Nephron (organoid): ENCODE measurements at regions not wholly inside any gene's neighbourhood (a gene's known extent, or its start where the extent isn't known, plus 50 kb on each side); places are given as distances from the start of the nearest gene placed in this dataset.

ENCODE experiments used
- H3K27ac Mint-ChIP-seq, 3 experiments: 2 replicates each; pipeline ENCODE4 v1.8.0; 2020; ENCODE audit warnings: mixed read lengths in 3 of 3, mild to moderate bottlenecking in 2 of 3, moderate library complexity in 1 of 3
- H3K27me3 Mint-ChIP-seq: 2 replicates; pipeline ENCODE4 v1.8.0; 2021; ENCODE audit warnings: low read depth, mild to moderate bottlenecking, moderate library complexity, mixed read lengths
- H3K36me3 Mint-ChIP-seq: 2 replicates; pipeline ENCODE4 v1.8.0; 2020; ENCODE audit warnings: low read depth, mixed read lengths
- H3K4me1 Mint-ChIP-seq: 2 replicates; pipeline ENCODE4 v1.8.0; 2020; ENCODE audit warnings: mixed read lengths
- H3K4me3 Mint-ChIP-seq, 3 experiments: 2 replicates each; pipeline ENCODE4 v1.8.0; 2020; ENCODE audit warnings: mild to moderate bottlenecking in 3 of 3, mixed read lengths in 3 of 3, moderate library complexity in 2 of 3
- H3K9me3 Mint-ChIP-seq: 2 replicates; pipeline ENCODE4 v1.8.0; 2020; ENCODE audit warnings: mixed read lengths
- CTCF ChIP-seq, 3 experiments: fragments of 200-600 bp; sonication (generic); IDR thresholded peaks; one replicate each; pipeline ENCODE4 v1.5.0; 2021; ENCODE audit warnings: antibody characterized with exemption in 3 of 3; ENCODE audit not compliant: unreplicated experiment in 3 of 3

- Mint-ChIP-seq H3K9me3 (no peaks in the 10 kb centered on the region), H3K36me3 (no peaks in the 10 kb centered on the region), H3K27ac (no peak overlapping the region), H3K4me3 (no peak overlapping the region), H3K27me3 (peaks cover 4% of the 10 kb centered on the region), H3K4me1 (no peaks in the 10 kb centered on the region)
- TF ChIP-seq CTCF (IDR thresholded peaks at IDR 0.05; ENCODE audit: unreplicated experiment in 3 of 3) = no peak
Measured at GRCh38 chr7:106372126-106372525, 87.3 kb upstream of the NAMPT start.

- Mint-ChIP-seq H3K36me3 (no peaks in the 10 kb centered on the region), H3K4me3 (no peak overlapping the region), H3K27me3 (peaks cover 4% of the 10 kb centered on the region), H3K27ac (no peak overlapping the region), H3K9me3 (no peaks in the 10 kb centered on the region), H3K4me1 (no peaks in the 10 kb centered on the region)
- TF ChIP-seq CTCF (IDR thresholded peaks at IDR 0.05; ENCODE audit: unreplicated experiment in 3 of 3) = no peak
Measured at GRCh38 chr7:106371629-106372028, 86.8 kb upstream of the NAMPT start.

DNA sequence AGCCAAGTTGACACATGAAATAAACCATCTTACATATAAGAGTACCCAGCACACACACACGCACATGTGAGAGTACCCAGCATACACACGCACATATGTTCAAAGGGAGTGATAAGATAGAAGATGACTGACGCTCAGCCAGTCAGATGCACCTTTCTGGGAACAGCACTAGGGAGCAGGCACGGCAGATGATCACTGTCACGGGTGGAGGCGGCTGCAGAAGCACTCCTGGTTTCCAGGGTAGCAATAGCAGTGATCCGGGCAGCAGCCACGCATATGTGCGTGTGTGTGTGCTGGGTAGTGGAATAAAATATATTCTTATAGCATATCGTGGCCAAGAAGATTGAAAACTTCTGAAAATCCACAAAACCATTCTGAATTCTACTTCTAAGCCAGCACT, 85.8 kb upstream of the NAMPT start:
- no peak for TF ChIP-seq CTCF (IDR thresholded peaks at IDR 0.05; ENCODE audit: unreplicated experiment in 3 of 3)
- Mint-ChIP-seq H3K36me3 (no peaks in the 10 kb centered on the region), H3K27ac (no peak overlapping the region), H3K9me3 (no peaks in the 10 kb centered on the region), H3K4me1 (no peaks in the 10 kb centered on the region), H3K4me3 (no peak overlapping the region), H3K27me3 (peaks cover 7% of the 10 kb centered on the region)

DNA sequence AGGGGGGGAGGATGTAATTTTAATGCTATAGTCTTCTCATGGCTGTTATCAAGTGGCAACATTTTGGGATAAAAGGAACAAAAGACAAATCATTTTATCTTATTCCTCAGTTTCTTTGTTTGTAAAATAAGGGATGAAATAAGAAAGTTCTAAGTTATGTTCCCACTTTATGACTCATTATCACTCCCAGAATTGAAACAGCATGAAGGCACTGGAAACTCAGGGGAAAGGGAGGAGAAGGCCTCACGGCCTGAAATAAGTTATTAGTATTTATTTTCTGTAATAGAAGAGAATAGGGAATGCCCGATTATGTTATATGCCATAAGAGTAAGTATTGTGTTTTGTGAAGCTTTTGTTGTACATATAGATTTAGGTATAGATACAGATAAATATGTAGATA, 85.0 kb upstream of the NAMPT start:
- no peaks in the 10 kb centered on the region for H3K4me1 Mint-ChIP-seq
- no peaks in the 10 kb centered on the region for H3K36me3 Mint-ChIP-seq
- H3K9me3 Mint-ChIP-seq = no peaks in the 10 kb centered on the region
- no peak for TF ChIP-seq CTCF (IDR thresholded peaks at IDR 0.05; ENCODE audit: unreplicated experiment in 3 of 3)
- H3K27ac Mint-ChIP-seq = no peak overlapping the region
- peaks cover 11% of the 10 kb centered on the region for H3K27me3 Mint-ChIP-seq
- H3K4me3 Mint-ChIP-seq = no peak overlapping the region

DNA sequence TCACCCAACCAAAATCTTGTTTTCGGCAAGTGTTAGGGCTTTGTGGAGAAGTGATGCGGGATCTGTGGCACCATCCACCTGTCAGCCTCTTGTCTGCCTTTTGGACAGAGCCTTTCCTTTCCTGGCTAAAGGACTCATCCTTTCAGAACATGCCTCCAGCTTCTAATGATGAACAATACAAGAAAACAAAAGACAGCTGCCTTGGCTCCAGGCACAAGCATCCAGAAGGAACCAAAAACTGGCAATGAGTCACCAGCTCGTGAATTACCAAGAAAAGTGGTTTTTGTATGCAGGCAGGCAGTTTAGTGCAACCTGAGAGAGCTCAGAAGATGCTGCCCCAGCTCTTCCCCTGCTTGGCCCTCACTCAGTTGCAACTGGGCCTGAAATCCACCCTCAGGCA, 84.6 kb upstream of the NAMPT start:
- Mint-ChIP-seq H3K27ac (no peak overlapping the region), H3K4me1 (no peaks in the 10 kb centered on the region), H3K36me3 (no peaks in the 10 kb centered on the region), H3K4me3 (no peak overlapping the region), H3K9me3 (no peaks in the 10 kb centered on the region), H3K27me3 (peaks cover 11% of the 10 kb centered on the region)
- no peak for TF ChIP-seq CTCF (IDR thresholded peaks at IDR 0.05; ENCODE audit: unreplicated experiment in 3 of 3)

DNA sequence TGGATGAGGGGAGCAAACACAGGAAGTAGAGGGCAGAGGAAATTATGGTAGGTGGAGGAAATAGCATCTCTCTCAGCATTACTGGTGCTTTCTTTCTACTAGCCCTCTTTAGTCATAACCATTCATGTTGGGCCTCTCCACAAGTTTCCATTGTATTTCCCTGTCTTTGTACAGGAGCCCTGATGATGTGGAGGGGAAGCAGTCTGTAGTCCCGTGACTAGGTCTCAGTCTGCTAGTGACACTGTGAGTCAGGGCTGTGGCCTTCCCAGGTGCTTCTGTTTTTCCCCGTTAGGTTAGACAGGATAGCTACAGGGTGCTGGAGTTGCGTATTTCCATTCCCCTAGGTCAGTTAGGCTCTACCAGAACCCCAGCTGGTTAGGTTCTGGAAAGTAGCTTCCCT, 82.9 kb upstream of the NAMPT start:
- no peak overlapping the region for H3K4me3 Mint-ChIP-seq
- peaks cover 11% of the 10 kb centered on the region for H3K27me3 Mint-ChIP-seq
- H3K9me3 Mint-ChIP-seq = peaks cover 7% of the 10 kb centered on the region
- no peaks in the 10 kb centered on the region for H3K36me3 Mint-ChIP-seq
- no peaks in the 10 kb centered on the region for H3K4me1 Mint-ChIP-seq
- H3K27ac Mint-ChIP-seq = no peak overlapping the region
- no peak for TF ChIP-seq CTCF (IDR thresholded peaks at IDR 0.05; ENCODE audit: unreplicated experiment in 3 of 3)
